ENCODE measurements at regions not wholly inside any gene's neighbourhood (a gene's known extent, or its start where the extent isn't known, plus 50 kb on each side); places are given as distances from the start of the nearest gene placed in this dataset.

GRCh38 chr11:22031791-22032190 lies 161.1 kb upstream of the ANO5 start (continued):
- TF ChIP-seq ZNF26 (tag by site-specific recombination; IDR thresholded peaks at IDR 0.05) (no peak), ZXDB (tag by site-specific recombination; IDR thresholded peaks at IDR 0.05) (no peak), ZNF10 (tag by site-specific recombination; IDR thresholded peaks at IDR 0.05) (no peak), ZNF561 (tag by site-specific recombination; IDR thresholded peaks at IDR 0.05; ENCODE audit: borderline replicate concordance) (no peak), TCF7L2 (IDR thresholded peaks at IDR 0.05; ENCODE audit: borderline replicate concordance, low read depth, low read length) (no peak)

- Histone ChIP-seq H3K4me1 (ENCODE audit: control insufficient read depth, insufficient read depth, low read length) (no peaks in the 10 kb centered on the region), H3K9me3 (ENCODE audit: control insufficient read depth, insufficient read depth, low read depth, low read length) (no peaks in the 10 kb centered on the region), H3K4me3 (ENCODE audit: low read depth, low read length) (no peak overlapping the region), H3K27ac (ENCODE audit: extremely low read depth, low read depth, low read length) (no peak overlapping the region), H3K36me3 (ENCODE audit: control insufficient read depth in 2 of 2, insufficient read depth in 1 of 2, low read length in 2 of 2) (no peaks in the 10 kb centered on the region)
- CTCF ChIA-PET, result no interaction called here
- TF ChIP-seq YY2 (tag by site-specific recombination; IDR thresholded peaks at IDR 0.05) (no peak), ZNF843 (tag by site-specific recombination; IDR thresholded peaks at IDR 0.05) (no peak)
- POLR2A ChIA-PET, result no interaction called here
These were observed 155.4 kb upstream of the ANO5 start for GRCh38 chr11:22037505-22037904.

- CTCF ChIA-PET, result interaction anchor here (0.5 to 0.6 kb wide), 2 partner anchors 605 to 1393 kb away, joined by 3 to 5 read pairs; no protein-coding TSS in a partner anchor
- Histone ChIP-seq H3K4me3 (ENCODE audit: low read depth, low read length) (no peak overlapping the region), H3K36me3 (ENCODE audit: control insufficient read depth in 2 of 2, insufficient read depth in 1 of 2, low read length in 2 of 2) (no peaks in the 10 kb centered on the region), H3K9me3 (ENCODE audit: control insufficient read depth, insufficient read depth, low read depth, low read length) (no peaks in the 10 kb centered on the region), H3K27ac (ENCODE audit: extremely low read depth, low read depth, low read length) (no peak overlapping the region), H3K4me1 (ENCODE audit: control insufficient read depth, insufficient read depth, low read length) (no peaks in the 10 kb centered on the region)
- TF ChIP-seq ZNF121 (tag by site-specific recombination; IDR thresholded peaks at IDR 0.05) (no peak), KLF8 (tag by site-specific recombination; IDR thresholded peaks at IDR 0.05) (no peak), ZNF404 (tag by site-specific recombination; IDR thresholded peaks at IDR 0.05) (no peak), KLF10 (tag by site-specific recombination; IDR thresholded peaks at IDR 0.05) (no peak), ZNF785 (tag by site-specific recombination; IDR thresholded peaks at IDR 0.05) (no peak), ZNF776 (tag by site-specific recombination; IDR thresholded peaks at IDR 0.05; ENCODE audit: borderline replicate concordance) (no peak), ZNF623 (tag by site-specific recombination; IDR thresholded peaks at IDR 0.05) (no peak), ZNF398 (tag by site-specific recombination; IDR thresholded peaks at IDR 0.05) (no peak)
- POLR2A ChIA-PET, result no interaction called here
These were observed 151.8 kb upstream of the ANO5 start for GRCh38 chr11:22041039-22041438.

- no peaks in the 10 kb centered on the region for H3K36me3 ChIP-seq (ENCODE audit: control insufficient read depth in 2 of 2, insufficient read depth in 1 of 2, low read length in 2 of 2)
- H3K4me1 ChIP-seq (ENCODE audit: control insufficient read depth, insufficient read depth, low read length), result no peaks in the 10 kb centered on the region
- ChIA-PET POLR2A (no interaction called here), CTCF (interaction anchor here (0.6 to 0.8 kb wide), 3 partner anchors 16 to 288 kb away, joined by 3 read pairs; no protein-coding TSS in a partner anchor)
- TF ChIP-seq ZNF488 (tag by site-specific recombination; IDR thresholded peaks at IDR 0.05), result no peak
- TF ChIP-seq SALL2 (tag by site-specific recombination; IDR thresholded peaks at IDR 0.05; ENCODE audit: borderline replicate concordance), result no peak
- no peak for TF ChIP-seq ZBTB20 (tag by site-specific recombination; IDR thresholded peaks at IDR 0.05)
- no peak for TF ChIP-seq ZNF785 (tag by site-specific recombination; IDR thresholded peaks at IDR 0.05)
- no peak for TF ChIP-seq KLF1 (tag by site-specific recombination; IDR thresholded peaks at IDR 0.05)
- no peak for TF ChIP-seq KLF17 (tag by site-specific recombination; IDR thresholded peaks at IDR 0.05)
- no peak for TF ChIP-seq ZNF624 (tag by site-specific recombination; IDR thresholded peaks at IDR 0.05)
- no peak for TF ChIP-seq ZNF654 (tag by site-specific recombination; IDR thresholded peaks at IDR 0.05; ENCODE audit: low read depth)
- no peak overlapping the region for H3K4me3 ChIP-seq (ENCODE audit: low read depth, low read length)
- no peak overlapping the region for H3K27ac ChIP-seq (ENCODE audit: extremely low read depth, low read depth, low read length)
- no peaks in the 10 kb centered on the region for H3K9me3 ChIP-seq (ENCODE audit: control insufficient read depth, insufficient read depth, low read depth, low read length)
These were observed 150.8 kb upstream of the ANO5 start for GRCh38 chr11:22042081-22042480.

Measured in HEK293 (cell line).